ENCODE measurements at regions not wholly inside any gene's neighbourhood (a gene's known extent, or its start where the extent isn't known, plus 50 kb on each side); places are given as distances from the start of the nearest gene placed in this dataset.
"Not testable (repeated sequence)": the region's sequence is repeated elsewhere in the genome, so short reads cannot be mapped to it uniquely, and the experiment has no call there.

GRCh38 chr2:58805126-58805525 is 564.0 kb upstream of the FANCL start:
- no peak for DNase-seq

DNA sequence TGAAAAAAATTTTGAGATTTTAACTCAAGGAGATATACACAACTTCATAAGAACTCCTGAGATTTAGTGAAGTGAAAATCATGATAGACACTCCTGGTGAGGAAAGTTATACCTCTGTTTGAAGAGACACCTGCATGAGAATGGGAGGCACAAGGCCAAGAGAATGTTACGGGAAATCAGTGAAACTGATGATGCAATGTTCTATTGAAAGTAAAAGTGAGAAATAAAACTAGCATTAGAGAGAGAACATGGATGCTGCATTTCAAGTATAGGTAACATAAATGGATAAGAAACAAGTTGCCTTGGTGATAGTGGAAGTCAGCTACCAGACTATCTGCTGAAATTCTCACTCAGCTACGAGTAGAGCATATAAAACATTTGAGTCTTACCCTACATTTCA is 562.1 kb upstream of the FANCL start:
- DNase-seq = no peak

GRCh38 chr2:58800881-58801280 is 559.8 kb upstream of the FANCL start:
- DNase-seq = no peak

GRCh38 chr2:58798676-58799208 is 557.6 kb upstream of the FANCL start:
- peak in 3 of 4 experiments; percentile 30 to 51 (median 30) for DNase-seq

GRCh38 chr2:58796239-58796910 is 555.2 kb upstream of the FANCL start:
- DNase-seq = peak in 2 of 4 experiments; percentile 6 to 16

GRCh38 chr2:58794916-58795315 is 553.8 kb upstream of the FANCL start:
- DNase-seq = no peak

DNA sequence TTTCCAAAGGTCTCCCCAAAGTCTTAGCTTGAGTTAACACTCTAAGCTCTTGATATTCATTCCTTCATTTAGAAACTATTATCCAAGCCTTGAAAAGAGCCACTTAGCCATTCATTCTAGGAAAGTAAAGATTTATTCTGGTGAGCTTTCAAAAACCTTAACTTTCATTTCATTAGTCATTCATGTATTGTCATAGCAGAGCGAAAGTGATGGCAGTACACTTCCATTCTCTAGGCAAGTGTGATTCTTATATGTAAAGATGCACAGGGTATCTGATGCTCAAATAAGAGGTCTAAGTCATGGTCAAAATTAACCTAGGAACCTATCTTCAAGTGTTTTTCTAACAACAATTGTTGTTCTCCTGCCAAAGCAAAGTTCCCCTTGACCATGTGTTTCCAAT is 553.0 kb upstream of the FANCL start:
- no peak for DNase-seq

DNA sequence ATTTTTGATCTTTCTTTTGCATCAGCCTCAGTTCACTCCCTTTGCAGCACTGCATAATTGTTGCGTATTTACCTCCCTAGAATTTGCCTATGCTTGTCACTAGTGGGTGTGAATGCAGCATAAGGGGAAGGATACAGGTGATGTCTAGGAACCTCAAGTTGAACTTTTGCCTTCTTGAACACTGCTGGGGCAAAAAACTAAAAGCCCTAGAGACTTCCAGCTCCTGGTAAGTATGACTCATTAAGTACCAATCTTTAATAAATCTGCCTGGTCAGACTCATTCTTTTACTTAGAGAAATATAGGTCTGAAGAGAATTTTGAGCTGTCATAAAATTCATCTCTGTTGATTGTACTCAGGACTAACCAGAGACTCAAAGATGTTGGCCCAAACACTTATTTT is 547.3 kb upstream of the FANCL start:
- DNase-seq = no peak

DNA sequence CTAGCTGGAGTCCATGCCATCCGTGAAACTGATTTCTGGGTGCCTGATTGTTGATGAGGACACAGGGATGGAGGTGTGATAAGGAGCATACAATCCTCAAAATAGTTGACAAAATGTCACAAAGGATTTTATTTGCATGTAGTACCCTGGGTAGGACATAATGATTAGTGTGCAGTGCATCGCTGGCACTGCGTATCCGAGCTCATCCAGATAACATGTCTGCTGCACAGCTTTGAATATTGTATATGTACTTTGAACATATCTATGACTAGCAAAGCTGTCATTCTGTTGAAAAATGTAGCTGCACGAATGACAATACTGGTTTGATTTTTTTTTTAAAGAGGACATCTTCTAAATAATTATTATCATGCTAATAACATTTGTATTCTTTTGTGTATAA is 529.7 kb upstream of the FANCL start:
- DNase-seq = no peak

DNA sequence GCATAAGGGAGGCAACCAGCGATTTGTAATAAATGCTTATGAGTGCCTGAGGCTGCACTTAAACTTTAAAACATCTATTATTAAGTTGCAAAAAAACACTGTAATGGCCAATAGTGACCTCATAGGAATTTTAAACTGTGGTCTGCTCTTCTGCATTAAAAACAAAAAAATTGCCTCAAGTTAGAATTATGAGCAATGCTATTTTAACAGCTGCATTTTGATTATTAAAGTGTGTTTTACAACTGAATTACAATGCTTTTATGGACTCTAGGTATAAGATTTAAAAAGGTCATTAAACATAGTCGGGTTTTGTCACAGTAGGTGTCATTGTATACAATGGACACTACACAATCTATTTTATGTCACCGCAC is 528.7 kb upstream of the FANCL start:
- no peak for DNase-seq

DNA sequence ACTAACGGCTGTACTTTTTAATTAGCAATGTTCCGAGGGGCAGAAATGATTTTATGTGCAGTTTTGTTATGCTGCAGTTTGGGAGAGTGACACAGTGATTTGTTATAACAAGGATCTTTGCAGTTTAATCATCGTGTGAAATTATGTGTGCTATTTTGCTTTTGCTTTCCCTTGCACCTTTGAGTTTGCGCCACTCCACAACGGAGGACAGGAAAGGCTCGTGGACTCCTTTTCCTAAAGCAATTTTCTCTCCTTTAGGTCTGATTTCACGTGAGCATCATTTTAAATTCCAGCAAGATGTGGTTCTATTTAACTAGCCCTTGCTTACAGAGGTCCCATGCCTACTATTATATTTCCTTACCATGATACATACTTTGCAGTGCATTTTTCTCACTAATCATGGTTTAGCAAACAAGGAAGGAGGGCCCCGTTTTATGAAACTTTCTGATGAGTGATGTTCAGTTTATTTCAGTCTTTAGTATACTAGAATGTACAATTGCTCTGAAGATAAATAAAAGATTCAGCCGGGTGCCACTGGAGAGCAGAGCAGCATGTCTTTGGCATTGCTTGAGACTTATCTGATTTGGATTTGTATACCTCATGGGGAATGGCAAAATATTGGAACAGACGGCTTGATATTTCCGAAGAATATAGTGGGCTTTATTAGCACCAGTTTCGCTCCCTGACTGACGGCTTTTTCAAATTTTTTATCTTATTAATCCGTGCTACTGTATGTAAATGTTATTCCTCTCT is 528.2 kb upstream of the FANCL start:
- DNase-seq = no peak

- DNase-seq = peak in 2 of 4 experiments; percentile 1 to 23
Measured at GRCh38 chr2:58768715-58769080, 527.6 kb upstream of the FANCL start.

- no peak for DNase-seq
Measured at GRCh38 chr2:58767828-58768714, 526.9 kb upstream of the FANCL start.

GRCh38 chr2:58764338-58765104 is 523.4 kb upstream of the FANCL start:
- no peak for DNase-seq

DNA sequence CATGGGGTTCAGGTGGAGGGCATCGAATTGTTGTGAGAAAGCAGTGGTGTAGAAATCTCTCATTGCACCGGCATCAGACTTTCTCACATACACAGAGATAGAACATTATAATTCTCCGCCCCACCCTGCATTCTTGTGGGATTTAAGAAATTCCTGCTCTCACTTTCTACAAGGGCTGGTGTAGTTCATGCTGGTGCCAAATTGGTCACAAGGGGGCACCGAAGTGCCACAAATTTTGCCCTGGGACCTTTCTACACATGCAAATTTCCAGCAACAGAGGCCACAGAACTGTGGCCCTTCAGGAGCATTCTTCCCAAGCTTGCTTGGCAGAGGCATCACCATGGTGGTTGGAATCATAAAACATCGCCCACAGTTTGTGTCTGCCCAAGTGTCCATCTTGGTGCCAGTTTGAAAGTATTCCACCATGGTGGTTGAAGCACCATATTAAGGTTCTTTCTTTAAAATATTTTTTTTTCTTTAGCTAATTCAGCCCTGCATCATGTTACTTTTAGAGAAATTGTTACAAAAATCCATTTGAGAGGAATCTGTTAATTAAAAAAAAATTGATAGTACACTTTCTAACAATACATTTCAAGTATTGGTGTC is 521.2 kb upstream of the FANCL start:
- peak; percentile 55 to 76 (median 66) for DNase-seq

DNA sequence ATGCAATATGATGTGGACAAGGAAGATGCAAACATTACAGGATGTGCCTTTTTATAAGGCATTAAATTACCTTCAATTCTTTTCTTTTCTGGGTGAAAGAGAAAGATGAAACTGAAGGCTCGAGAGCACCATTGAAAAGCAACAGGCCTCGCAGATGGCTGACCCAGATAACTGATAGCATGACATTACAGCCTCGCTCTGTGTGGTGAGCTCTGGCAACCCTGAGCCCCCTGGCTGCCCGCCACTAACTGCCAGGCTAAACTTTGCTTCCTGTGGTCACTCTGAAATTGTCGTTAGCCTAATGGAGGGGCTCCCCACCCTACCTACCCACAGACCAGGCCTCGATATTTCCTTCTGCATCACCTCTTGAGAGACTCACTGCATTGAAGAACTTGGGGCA is 516.8 kb upstream of the FANCL start:
- DNase-seq = no peak

DNA sequence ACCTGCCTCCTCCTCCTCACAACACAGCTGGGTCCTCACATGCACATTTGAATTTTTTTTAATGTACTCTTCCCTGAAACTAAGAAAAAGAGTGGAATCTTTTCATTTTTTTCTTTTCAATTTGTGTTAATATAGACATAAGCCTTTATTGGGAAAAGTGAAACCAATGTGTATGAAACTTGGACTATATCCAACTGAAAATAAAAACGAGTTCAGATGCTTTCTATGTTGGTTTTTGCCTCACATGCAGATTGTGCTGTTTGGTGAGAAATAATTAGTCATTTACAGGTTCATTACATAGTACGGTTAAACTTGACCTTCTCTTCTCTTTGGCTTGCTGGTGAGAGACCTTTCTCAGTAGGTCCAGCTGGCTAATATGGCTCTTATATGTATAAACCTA is 515.2 kb upstream of the FANCL start:
- DNase-seq = no peak

GRCh38 chr2:58752507-58752906 is 511.4 kb upstream of the FANCL start:
- DNase-seq = not testable (repeated sequence)

DNA sequence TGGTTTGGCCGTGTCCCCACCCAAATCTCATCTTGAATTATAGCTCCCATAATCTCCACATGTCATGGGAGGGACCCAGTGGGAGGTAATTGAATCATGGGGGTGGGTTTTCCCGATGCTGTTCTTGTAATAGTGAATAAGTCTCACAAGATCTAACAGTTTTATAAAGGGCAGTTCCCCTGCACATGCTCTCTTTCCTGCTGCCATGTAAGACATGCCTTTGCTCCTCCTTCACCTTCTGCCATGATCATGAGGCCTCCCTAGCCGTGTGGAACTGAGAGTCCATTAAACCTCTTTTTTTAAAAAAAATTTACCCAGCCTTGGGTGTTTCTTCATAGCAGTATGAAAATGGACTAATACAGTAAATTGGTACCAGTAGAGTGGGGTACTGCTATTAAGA is 510.6 kb upstream of the FANCL start:
- not testable (repeated sequence) for DNase-seq

DNA sequence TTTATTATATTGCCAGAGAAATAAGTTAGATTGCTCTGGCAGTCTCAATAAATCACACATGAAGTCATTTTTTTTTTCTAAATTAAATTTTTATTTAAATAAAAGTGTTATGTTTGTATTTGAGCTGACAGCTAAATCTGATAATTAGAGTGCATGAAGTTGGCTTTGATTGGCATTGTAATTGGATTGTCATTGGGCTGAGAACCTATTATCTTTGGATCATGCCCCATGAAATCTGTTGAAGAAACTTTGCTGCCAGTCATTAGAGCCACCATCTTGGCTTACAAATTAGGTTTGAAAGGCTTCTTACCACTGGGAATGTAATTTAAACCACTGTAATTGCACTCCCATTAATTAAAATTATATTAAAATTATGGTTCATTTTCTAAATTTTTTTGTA is 507.9 kb upstream of the FANCL start:
- DNase-seq = no peak

DNA sequence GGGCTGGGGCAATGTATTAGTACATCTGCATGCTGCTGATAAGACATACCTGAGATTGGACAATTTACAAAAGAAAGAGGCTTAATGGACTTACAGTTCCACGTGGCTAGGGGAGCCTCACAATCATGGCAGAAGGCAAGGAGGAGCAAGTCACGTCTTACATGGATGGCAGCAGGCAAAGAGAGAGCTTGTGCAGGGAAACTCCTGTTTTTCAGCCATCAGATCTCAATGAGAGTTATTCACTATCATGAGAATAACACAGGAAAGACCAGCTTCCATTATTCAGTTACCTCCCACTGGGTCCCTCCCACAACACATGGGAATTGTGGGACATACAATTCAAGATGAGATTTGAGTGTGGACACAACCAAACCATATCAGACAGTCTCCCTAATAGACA is 504.2 kb upstream of the FANCL start:
- not testable (repeated sequence) for DNase-seq

- peak in 1 of 4 experiments; percentile 17 for DNase-seq
Measured at GRCh38 chr2:58740426-58740825, 499.3 kb upstream of the FANCL start.
